GM06990 (cell line): ENCODE measurements at regions not wholly inside any gene's neighbourhood (a gene's known extent, or its start where the extent isn't known, plus 50 kb on each side); places are given as distances from the start of the nearest gene placed in this dataset.

Experiments used
- DNase-seq: peaks from one replicate; pipeline ENCODE4 v3.0.0-alpha.2; 2011; ENCODE audit not compliant: insufficient read length; ENCODE audit errors: extremely low read depth
- H3K27me3 ChIP-seq: replicated peaks from 2 replicates; pipeline ENCODE4 v1.6.0; 2011; ENCODE audit warnings: low read length; ENCODE audit not compliant: control insufficient read depth, insufficient read depth
- H3K36me3 ChIP-seq: 2 replicates; pipeline ENCODE4 v1.5.1; 2011; ENCODE audit warnings: low read length; ENCODE audit not compliant: control insufficient read depth, insufficient read depth
- H3K4me3 ChIP-seq: replicated peaks from 2 replicates; pipeline ENCODE4 v1.5.1; 2011; ENCODE audit warnings: low read depth, mild to moderate bottlenecking, control low read depth, low read length
- TF ChIP-seq, protein P1 (sequence below): IDR thresholded peaks from 2 replicates; pipeline ENCODE4 v1.5.1; 2011; ENCODE audit warnings: low read length, control low read depth, mild to moderate bottlenecking, inconsistent platforms; ENCODE audit not compliant: insufficient read depth, poor library complexity, severe bottlenecking

DNA sequence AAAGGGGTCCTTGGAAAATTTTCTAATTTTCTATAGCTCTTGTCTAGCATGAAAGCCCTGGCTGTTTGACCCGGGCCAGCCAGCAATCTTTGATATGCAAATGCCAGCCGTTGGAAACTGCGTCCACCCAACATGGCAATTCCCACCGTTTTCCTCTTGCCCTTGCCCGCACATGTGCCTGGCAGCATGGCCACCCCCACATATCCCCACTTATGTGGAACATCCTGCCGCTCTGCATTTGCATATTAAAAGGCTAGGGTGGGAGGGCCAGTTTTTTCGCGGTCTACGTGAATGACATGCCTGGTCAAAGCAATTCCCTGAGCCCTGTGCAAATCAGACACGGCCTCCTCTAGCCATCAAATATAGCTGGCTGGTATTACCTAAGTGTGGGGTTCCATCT, 110.3 kb upstream of the TDRD3 start:
- no peak for DNase-seq
- TF ChIP-seq, protein P1, sequence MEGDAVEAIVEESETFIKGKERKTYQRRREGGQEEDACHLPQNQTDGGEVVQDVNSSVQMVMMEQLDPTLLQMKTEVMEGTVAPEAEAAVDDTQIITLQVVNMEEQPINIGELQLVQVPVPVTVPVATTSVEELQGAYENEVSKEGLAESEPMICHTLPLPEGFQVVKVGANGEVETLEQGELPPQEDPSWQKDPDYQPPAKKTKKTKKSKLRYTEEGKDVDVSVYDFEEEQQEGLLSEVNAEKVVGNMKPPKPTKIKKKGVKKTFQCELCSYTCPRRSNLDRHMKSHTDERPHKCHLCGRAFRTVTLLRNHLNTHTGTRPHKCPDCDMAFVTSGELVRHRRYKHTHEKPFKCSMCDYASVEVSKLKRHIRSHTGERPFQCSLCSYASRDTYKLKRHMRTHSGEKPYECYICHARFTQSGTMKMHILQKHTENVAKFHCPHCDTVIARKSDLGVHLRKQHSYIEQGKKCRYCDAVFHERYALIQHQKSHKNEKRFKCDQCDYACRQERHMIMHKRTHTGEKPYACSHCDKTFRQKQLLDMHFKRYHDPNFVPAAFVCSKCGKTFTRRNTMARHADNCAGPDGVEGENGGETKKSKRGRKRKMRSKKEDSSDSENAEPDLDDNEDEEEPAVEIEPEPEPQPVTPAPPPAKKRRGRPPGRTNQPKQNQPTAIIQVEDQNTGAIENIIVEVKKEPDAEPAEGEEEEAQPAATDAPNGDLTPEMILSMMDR = no peak
- no peak overlapping the region for H3K4me3 ChIP-seq
- no peaks in the 10 kb centered on the region for H3K27me3 ChIP-seq
- H3K36me3 ChIP-seq = no peaks in the 10 kb centered on the region

DNA sequence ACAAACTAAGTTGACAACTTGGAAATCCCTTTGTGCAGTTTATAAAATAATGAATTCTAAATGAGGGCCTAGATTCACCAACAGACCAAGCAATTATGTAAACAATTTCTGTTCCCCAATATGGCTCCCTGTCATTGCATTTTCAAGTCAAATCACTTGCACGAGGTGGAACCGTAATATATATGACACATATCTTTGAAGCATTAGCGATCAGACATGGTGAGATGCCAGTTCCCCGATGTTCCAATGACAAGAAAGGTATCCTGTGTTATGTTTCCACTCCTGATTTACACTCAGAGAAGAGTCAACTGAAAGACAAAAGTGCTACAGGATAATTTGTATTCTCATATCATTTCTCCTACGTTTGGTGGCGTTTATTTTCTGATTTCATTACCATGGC, 108.5 kb upstream of the TDRD3 start:
- TF ChIP-seq, protein P1 = no peak
- DNase-seq = no peak
- H3K4me3 ChIP-seq = no peak overlapping the region
- no peaks in the 10 kb centered on the region for H3K27me3 ChIP-seq
- H3K36me3 ChIP-seq = no peaks in the 10 kb centered on the region

DNA sequence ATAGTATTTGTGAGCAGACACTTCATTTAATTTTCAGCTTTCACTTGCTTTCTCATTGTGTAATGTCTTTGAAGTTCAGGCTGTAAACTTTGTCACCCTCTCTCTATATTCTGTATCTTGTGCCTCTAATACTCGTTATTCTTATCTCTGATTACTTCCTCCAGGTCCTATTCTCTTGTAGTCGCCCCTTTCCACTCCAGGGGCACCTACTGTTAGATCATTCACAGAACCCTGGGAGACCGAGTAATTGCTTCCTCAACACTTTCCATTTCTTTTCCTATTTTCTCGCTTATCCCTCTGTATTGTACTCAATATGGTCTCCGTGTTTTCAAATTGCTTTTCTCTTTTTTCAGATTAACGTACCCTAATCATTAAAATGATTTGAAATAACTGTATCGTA, 93.9 kb upstream of the TDRD3 start:
- Histone ChIP-seq H3K4me3 (no peak overlapping the region), H3K36me3 (no peaks in the 10 kb centered on the region), H3K27me3 (no peaks in the 10 kb centered on the region)
- DNase-seq = no peak
- TF ChIP-seq, protein P1 = no peak

DNA sequence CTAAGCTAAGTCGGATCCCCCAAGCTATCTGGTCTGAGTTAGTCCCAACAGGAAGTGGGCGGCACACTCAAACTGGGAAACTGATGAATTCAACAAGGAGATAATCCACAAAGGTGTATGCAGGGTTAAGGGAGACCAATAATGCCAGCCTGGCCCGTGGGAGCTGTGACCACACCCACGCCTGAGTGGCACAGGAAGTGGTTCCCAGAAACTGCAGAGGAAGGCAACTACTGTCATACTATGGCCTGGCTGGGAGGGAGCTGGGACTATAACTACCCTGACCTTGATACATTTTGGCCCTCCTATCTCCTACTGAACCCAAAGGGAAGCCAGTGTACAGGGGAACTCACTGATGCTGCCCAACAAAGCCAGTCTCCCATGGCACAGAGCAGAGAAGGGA, 85.5 kb upstream of the TDRD3 start:
- Histone ChIP-seq H3K36me3 (no peaks in the 10 kb centered on the region), H3K4me3 (no peak overlapping the region)
- TF ChIP-seq, protein P1 = no peak

DNA sequence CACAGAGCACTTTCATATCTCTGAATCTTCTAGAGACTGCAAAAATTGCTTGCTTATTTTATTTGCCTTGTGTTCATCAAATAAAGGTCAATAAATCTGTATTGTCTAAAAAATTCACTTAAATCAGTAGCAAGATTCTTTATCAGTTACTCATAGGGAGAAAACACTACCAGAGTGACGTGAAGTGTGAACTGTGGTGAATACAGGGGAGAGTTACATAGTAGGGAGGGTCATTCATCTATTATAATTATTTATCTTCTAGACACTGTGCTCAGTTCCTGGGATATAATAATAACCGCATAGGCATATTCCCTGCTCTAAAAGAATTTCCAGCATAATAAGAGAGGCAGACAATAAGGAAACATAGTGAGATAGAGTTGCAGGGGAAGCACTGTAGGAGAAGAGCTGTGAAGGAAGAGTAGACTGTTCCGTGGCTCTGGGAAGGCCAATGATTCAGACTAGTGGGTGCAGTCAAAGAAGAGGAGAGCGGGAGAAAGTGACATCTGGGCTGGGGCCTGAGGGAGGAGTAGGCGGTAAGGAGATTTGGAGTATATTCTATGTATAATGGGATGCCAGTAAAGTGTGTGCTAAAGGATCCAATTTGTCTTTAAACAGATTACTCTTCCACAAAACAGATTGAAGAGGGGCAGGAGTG, 84.0 kb upstream of the TDRD3 start:
- H3K4me3 ChIP-seq = no peak overlapping the region
- TF ChIP-seq, protein P1 = no peak
- no peaks in the 10 kb centered on the region for H3K36me3 ChIP-seq
- H3K27me3 ChIP-seq = no peaks in the 10 kb centered on the region
- DNase-seq = no peak

More for the DNA sequence above, 85.5 kb upstream of the TDRD3 start:
- no peak for DNase-seq
- no peaks in the 10 kb centered on the region for H3K27me3 ChIP-seq

DNA sequence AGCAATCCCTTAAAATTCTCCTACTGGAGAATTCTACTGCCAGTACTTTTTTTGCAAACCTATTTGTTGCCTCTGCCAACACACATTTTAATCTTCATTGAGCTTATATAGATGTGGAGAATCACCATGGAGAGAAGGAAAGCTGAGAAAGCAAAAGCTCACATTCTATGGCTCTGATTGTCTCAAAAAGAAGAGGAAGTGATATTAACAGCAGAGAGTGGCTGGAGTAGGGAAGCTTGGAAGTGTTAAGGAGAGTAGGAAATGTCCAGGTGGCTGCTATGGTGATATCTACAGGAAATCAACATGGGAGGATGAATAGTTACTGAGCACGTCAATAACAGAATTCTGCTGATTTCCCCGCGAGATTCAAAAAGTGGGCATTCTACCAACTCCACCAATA, 78.8 kb upstream of the TDRD3 start:
- H3K27me3 ChIP-seq = no peaks in the 10 kb centered on the region
- TF ChIP-seq, protein P1 = no peak
- no peak overlapping the region for H3K4me3 ChIP-seq
- DNase-seq = no peak
- no peaks in the 10 kb centered on the region for H3K36me3 ChIP-seq
